ENCODE measurements at regions not wholly inside any gene's neighbourhood (a gene's known extent, or its start where the extent isn't known, plus 50 kb on each side); places are given as distances from the start of the nearest gene placed in this dataset.
"Not testable (repeated sequence)": the region's sequence is repeated elsewhere in the genome, so short reads cannot be mapped to it uniquely, and the experiment has no call there.

DNA sequence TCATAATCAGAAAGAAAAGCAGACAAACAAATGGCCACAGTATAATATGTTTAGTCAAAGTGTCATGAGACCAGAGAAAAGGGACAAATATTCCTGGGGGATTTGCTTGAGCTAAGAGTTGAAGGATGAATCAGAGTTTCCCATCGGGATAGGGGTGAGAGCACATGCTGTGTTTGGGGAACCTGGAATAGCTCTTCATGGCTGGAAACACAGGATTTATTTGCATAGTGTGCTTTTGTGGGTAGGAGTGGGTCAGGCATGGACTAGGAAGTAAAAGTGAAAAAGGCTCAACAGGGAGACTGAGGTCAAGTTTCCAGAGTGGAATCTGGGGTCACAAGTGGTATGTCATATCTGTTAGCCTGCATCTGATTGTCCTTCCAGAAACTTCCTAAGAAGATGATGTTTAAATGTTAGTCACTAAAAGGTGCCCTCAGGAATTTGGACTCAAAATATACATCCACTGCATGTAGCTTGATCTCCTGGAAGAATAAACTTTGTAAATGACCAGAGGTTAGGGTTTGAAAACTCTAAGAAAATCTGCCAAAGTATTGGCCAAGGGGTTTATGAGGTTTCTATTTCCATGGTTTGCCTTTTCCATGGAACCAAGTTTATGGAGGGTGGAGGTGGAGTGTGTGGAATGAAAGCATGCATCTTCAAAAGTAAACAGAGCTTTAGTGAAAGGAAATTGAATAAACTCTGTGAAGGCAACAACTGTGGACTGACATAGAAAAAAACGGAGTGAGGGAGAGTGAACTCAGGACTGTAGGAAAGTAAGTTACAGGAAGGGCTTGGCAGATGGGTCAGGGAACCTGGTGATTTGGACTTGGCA, 344.6 kb downstream of the C12orf75 start:
- DNase-seq: no peak
- Histone ChIP-seq H3K36me3 (no peaks in the 10 kb centered on the region), H3K9me3 (no peaks in the 10 kb centered on the region), H3K4me3 (no peak overlapping the region), H3K4me1 (peaks cover 0 to 3% of the 10 kb centered on the region in 2 donors), H3K27me3 (no peaks in the 10 kb centered on the region), H3K27ac (peak overlapping the region in 1 of 2 donors; percentile 38)
- no peak for TF ChIP-seq POLR2A (IDR thresholded peaks at IDR 0.05)
- intact Hi-C loops (cut with DNase I; ENCODE audit: low total_unique reads): no loop called here

DNA sequence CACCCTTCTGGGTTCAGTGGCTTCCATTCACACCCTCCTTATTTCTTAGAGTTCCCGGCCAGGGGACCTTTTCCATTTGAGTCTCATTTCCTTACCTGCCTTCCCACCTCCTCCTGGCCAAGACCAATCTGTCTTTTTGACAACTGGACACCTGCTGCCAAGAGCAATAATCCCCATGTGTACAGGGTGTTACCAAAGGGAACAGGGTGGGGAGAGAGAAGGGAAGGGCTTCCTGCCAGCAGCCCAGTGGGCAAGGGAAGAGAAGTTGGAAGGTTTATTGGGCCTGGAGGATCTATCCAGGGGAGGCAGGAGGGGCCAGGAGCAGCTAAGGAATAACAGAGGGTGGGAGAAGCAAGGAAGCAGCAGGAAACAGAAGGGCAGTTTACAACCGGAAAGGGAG, 346.2 kb downstream of the C12orf75 start:
- H3K27ac ChIP-seq: peak overlapping the region in 1 of 2 donors; percentile 42
- H3K4me3 ChIP-seq: no peak overlapping the region
- intact Hi-C loops (cut with DNase I; ENCODE audit: low total_unique reads): no loop called here
- peaks cover 0 to 3% of the 10 kb centered on the region in 2 donors for H3K4me1 ChIP-seq
- H3K36me3 ChIP-seq: no peaks in the 10 kb centered on the region
- TF ChIP-seq, protein P1, sequence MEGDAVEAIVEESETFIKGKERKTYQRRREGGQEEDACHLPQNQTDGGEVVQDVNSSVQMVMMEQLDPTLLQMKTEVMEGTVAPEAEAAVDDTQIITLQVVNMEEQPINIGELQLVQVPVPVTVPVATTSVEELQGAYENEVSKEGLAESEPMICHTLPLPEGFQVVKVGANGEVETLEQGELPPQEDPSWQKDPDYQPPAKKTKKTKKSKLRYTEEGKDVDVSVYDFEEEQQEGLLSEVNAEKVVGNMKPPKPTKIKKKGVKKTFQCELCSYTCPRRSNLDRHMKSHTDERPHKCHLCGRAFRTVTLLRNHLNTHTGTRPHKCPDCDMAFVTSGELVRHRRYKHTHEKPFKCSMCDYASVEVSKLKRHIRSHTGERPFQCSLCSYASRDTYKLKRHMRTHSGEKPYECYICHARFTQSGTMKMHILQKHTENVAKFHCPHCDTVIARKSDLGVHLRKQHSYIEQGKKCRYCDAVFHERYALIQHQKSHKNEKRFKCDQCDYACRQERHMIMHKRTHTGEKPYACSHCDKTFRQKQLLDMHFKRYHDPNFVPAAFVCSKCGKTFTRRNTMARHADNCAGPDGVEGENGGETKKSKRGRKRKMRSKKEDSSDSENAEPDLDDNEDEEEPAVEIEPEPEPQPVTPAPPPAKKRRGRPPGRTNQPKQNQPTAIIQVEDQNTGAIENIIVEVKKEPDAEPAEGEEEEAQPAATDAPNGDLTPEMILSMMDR (IDR thresholded peaks at IDR 0.05): no peak
- no peak for TF ChIP-seq POLR2A (IDR thresholded peaks at IDR 0.05)
- no peaks in the 10 kb centered on the region for H3K27me3 ChIP-seq
- H3K9me3 ChIP-seq: no peaks in the 10 kb centered on the region
- DNase-seq: peak; percentile 33 to 49

GRCh38 chr12:105677672-105678071, 347.2 kb downstream of the C12orf75 start:
- Histone ChIP-seq H3K4me1 (peaks cover 0 to 3% of the 10 kb centered on the region in 2 donors), H3K36me3 (no peaks in the 10 kb centered on the region), H3K27me3 (no peaks in the 10 kb centered on the region), H3K4me3 (no peak overlapping the region), H3K9me3 (no peaks in the 10 kb centered on the region), H3K27ac (no peak overlapping the region)
- intact Hi-C loops (cut with DNase I; ENCODE audit: low total_unique reads): no loop called here
- TF ChIP-seq POLR2A (IDR thresholded peaks at IDR 0.05): no peak
- TF ChIP-seq, protein P1 (IDR thresholded peaks at IDR 0.05): no peak
- no peak for DNase-seq

DNA sequence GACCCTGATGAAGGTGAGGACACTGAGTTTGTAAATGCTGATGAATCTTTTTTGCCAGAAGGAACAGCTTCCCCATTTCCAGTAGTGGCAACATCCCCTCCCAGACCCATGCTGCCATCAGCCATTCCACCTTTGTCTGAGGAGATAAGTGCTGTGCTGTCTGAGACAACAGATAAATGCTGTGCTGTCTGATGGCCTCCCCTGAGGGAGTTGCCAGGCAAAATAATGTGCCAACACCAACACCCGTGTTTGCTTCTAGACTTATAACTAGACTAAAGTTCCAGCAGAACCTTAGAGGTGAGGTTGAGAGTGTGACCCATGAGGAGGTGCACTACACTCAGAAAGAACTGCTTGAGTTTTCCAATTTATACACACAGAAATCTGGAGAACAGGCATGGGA, 349.5 kb downstream of the C12orf75 start:
- Histone ChIP-seq H3K27ac (no peak overlapping the region), H3K36me3 (no peaks in the 10 kb centered on the region), H3K27me3 (no peaks in the 10 kb centered on the region), H3K4me1 (no peaks in the 10 kb centered on the region), H3K9me3 (no peaks in the 10 kb centered on the region), H3K4me3 (no peak overlapping the region)
- TF ChIP-seq, protein P1 (IDR thresholded peaks at IDR 0.05): no peak
- no peak for TF ChIP-seq POLR2A (IDR thresholded peaks at IDR 0.05)
- DNase-seq: no peak
- intact Hi-C loops (cut with DNase I; ENCODE audit: low total_unique reads): no loop called here

DNA sequence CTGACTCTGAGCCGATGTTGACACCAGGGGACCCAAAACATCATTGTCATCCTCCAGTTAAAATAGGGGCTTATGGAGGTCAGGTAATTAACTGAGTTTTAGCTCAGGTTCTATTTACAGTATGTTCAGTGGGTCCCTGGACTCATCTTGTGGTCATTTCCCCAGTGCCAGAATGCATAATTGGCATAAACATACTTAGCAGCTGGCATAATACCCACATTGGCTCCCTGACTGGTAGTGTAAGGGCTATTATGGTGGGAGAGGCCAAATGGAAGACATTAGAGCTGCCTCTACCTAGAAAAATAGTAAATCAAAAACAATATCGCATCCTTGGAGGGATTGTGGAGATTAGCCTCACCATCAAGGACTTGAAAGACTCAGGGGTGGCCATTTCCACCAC, 350.9 kb downstream of the C12orf75 start:
- intact Hi-C loops (cut with DNase I; ENCODE audit: low total_unique reads): no loop called here

DNA sequence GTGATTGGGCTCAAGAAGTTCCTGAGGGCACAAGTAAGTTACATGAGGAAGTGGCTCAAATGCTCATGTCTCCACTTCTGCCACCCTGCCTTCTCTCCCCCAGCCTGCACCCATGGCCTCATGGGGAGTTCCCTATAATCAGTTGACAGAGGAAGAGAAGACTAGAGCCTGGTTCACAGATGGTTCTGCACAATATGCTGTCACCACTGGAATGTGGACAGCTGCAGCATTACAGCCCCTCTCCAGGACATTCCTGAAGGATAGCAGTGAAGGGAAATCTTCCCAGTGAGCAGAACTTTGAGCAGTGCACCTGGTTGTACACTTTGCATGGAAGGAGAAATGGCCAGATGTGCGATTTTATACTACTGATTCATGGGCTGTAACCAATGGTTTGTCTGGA, 352.3 kb downstream of the C12orf75 start:
- H3K4me1 ChIP-seq; H3K27me3 ChIP-seq; H3K36me3 ChIP-seq; H3K4me3 ChIP-seq; intact Hi-C loops (cut with DNase I; ENCODE audit: low total_unique reads); H3K27ac ChIP-seq; H3K9me3 ChIP-seq; DNase-seq: not testable (repeated sequence)

More for the DNA sequence above, 350.9 kb downstream of the C12orf75 start:
- H3K4me1 ChIP-seq: no peaks in the 10 kb centered on the region
- no peak for TF ChIP-seq POLR2A (IDR thresholded peaks at IDR 0.05)
- TF ChIP-seq, protein P1 (IDR thresholded peaks at IDR 0.05): no peak
- no peaks in the 10 kb centered on the region for H3K27me3 ChIP-seq
- H3K4me3 ChIP-seq: no peak overlapping the region
- H3K9me3 ChIP-seq: no peaks in the 10 kb centered on the region
- no peak for DNase-seq
- no peak overlapping the region for H3K27ac ChIP-seq
- no peaks in the 10 kb centered on the region for H3K36me3 ChIP-seq

GRCh38 chr12:105683836-105684235, 353.3 kb downstream of the C12orf75 start:
- H3K36me3 ChIP-seq; intact Hi-C loops (cut with DNase I; ENCODE audit: low total_unique reads); H3K27ac ChIP-seq; H3K4me1 ChIP-seq; H3K27me3 ChIP-seq; H3K4me3 ChIP-seq; H3K9me3 ChIP-seq; DNase-seq: not testable (repeated sequence)

Data from uterus (tissue), 3 donors.